GM21360 (cell line): ENCODE measurements at regions not wholly inside any gene's neighbourhood (a gene's known extent, or its start where the extent isn't known, plus 50 kb on each side); places are given as distances from the start of the nearest gene placed in this dataset.
"Not testable (repeated sequence)": the region's sequence is repeated elsewhere in the genome, so short reads cannot be mapped to it uniquely, and the experiment has no call there.

ENCODE experiments used
- ATAC-seq: cut with Tn5 transposase; IDR thresholded peaks from one replicate; pipeline ENCODE4 v1.9.1; 2021; ENCODE audit warnings: mild to moderate bottlenecking, moderate library complexity; ENCODE audit not compliant: unreplicated experiment

- no peak for ATAC-seq
Measured at GRCh38 chr4:55251342-55251741, 94.7 kb upstream of the SRD5A3 start.

DNA sequence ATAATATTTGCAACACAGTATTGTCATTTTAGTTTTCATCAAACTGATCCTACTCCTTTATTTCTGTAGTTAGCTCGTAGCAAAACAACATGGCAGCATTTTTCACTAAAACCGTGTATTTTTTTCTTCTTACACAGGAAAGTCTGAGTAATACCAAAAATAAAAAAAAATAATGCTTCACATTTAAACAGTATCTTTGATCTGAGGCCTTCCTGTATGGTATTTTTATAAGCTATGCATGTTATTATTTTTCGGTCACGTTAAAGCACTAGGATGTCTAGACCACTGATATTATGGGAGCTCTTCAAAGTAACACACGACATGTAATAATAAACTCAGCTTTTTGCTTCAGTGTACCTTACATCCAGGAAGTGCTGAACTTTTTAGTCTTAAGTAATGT, 94.1 kb upstream of the SRD5A3 start:
- no peak for ATAC-seq

- no peak for ATAC-seq
Measured at GRCh38 chr4:55253948-55254593, 92.0 kb upstream of the SRD5A3 start.

DNA sequence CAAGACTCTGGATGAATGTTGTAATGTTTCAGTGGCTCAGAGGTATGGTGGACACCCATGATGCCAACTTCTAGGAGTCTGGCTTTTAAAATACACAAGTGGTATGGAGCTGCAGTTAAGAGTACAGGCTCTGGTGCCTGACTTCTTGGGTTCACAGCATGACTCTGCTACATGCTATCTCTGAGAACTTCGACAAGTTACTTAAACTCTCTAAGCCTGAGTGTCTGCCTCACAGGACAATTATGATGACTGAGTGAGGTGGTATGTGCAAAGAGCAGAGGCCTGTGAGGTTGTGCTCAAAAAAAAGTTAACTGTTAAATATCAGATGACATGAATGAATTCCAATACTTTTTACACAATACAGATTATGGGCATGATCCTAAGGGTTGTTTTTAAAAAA, 90.9 kb upstream of the SRD5A3 start:
- ATAC-seq: no peak

- ATAC-seq: no peak
Measured at GRCh38 chr4:55256787-55257186, 89.3 kb upstream of the SRD5A3 start.

- no peak for ATAC-seq
Measured at GRCh38 chr4:55258152-55258865, 87.7 kb upstream of the SRD5A3 start.

- ATAC-seq: no peak
Measured at GRCh38 chr4:55259294-55259693, 86.7 kb upstream of the SRD5A3 start.

DNA sequence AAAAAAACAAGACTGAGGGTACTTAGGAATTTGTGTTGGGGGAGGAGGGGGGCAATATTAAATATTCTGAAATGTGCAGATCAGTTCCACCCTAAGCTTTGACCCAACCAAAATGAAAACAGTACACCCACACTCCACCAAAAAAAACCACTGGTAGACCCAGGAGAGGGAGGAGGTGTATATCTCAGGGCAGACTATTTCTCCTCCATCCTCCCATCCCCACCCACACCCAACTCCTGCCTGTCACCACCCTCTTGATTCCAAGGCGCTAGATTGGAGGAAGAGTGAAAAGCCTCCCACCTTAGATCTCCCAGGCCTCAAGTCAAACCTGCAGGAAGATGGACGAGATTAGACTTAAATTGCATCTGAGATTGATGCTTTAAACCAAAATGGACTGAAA, 76.6 kb upstream of the SRD5A3 start:
- no peak for ATAC-seq

GRCh38 chr4:55269995-55270394, 76.0 kb upstream of the SRD5A3 start:
- no peak for ATAC-seq

- no peak for ATAC-seq
Measured at GRCh38 chr4:55270481-55270880, 75.6 kb upstream of the SRD5A3 start.

DNA sequence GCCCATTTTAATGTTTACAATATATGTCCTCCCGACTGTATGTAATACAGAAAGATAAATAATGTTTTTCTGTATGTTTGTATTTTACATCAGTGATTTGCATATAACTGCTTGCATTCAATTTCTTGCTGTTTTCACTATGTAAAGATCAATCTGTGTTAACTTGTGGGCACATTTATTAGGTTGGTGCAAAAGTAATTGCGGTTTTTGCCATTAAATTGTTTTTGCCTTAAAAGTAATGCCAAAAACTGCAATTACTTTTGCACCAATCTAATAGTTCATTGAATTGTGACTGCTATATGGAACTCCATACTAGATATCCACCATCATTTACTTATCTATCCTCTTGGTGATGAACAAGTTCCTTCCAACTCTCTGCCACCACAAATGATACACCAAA, 73.9 kb upstream of the SRD5A3 start:
- ATAC-seq: no peak

DNA sequence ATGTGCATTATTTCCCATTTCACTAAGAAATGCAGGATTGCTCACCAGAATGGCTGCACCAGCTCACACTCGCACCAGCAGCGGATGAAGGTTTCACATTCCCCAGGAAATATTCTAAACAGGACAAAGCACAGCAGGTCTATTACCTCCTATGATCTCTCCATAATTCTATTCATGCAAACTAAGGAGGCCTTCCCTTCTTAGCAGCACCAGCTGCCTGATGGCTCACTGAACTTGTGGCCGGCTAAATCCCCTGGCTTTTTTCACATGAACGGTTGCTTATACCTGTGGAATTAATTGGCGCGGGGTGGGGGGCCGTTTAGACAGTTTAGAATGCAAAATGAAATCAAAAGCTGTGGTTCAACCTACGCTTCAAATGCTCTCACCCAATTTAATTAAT, 73.5 kb upstream of the SRD5A3 start:
- ATAC-seq: no peak

DNA sequence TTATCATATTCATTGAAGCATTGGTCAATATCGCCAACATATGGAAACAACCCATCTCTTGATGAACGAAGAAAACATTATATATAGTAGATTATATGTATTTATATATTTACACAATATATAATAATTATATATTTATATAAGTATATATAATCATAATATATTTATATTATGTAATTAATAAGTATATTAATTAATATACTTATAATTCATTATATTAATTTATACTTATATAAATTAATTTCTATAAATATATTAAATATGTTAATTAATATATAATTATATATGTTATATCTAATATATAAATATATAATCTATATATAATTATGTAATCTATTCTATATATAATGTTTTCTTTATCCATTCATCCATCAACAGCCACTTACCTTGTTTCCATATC, 69.0 kb upstream of the SRD5A3 start:
- no peak for ATAC-seq

DNA sequence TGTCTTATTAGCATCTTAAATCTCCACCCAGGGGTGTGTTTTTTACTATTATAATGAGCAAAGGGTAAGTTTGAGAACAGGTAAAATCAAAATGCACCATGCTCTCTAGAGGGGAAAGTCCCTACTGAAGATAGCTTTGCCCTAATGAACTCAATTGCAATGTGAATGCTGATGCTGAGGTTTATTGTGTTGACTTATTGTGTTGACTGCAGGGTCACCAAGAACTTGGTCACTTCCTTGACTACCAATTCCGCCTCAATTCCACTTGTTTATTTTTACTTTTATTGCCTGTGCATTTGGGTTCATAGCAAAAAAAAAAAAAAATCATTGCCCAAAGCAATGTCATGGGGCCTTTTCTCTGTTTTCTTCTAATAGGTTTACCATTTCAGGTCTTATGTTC, 67.7 kb upstream of the SRD5A3 start:
- ATAC-seq: no peak

- not testable (repeated sequence) for ATAC-seq
Measured at GRCh38 chr4:55280474-55280873, 65.6 kb upstream of the SRD5A3 start.

DNA sequence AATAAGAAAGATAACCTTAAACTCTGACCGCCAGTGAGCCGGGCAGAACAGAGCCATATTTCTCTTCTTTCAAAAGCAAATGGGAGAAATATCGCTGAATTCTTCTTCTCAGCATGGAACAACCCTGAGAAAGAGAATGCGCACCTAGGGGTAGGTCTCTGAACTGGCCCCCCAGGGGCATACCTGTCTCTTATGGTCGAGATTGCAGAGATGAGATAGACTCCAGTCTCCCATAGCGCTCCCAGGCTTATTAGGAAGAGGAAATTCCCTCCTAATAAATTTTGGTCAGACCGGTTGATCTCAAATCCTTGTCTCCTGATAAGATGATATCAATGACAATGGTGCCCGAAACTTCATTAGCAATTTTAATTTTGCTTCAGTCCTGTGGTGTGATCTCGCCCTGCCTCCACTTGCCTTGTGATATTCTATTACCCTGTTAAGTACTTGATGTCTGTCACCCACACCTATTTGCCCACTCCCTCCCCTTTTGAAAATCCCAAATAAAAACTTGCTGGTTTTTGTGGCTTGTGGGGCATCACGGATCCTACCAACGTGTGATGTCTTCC, 64.8 kb upstream of the SRD5A3 start:
- not testable (repeated sequence) for ATAC-seq

DNA sequence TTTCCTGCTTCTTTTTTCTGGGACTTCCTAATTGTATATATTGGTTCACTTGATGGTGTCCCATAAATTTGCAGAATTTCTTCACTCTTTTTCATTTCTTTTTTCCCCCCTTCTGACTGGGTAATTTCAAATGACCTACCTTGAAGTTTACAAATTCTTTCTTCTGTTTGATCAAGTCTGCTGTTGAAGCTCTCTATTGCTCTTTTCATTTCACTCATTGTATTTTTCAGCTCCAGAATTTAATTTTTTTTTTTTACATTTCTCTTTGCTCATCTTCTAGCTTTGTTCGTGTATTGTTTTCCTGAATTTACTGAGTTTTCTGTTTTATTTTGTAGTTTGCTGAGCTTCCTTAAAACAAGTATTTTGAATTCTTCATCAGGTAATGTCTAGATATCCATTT, 61.7 kb upstream of the SRD5A3 start:
- ATAC-seq: no peak

- no peak for ATAC-seq
Measured at GRCh38 chr4:55291227-55291640, 54.8 kb upstream of the SRD5A3 start.

GRCh38 chr4:55296096-55296495, 49.9 kb upstream of the SRD5A3 start:
- ATAC-seq: no peak
